Mesenteric fat pad (tissue), 1 donor: ENCODE measurements at regions not wholly inside any gene's neighbourhood (a gene's known extent, or its start where the extent isn't known, plus 50 kb on each side); places are given as distances from the start of the nearest gene placed in this dataset.

Source experiments
- DNase-seq: peaks from one replicate; pipeline ENCODE4 v3.0.0-alpha.2; 2020; ENCODE audit warnings: low spot score
- donor health status: DM: yes; HTN: yes; CAD: no.

GRCh38 chrY:11293392-11293791 is 1407.6 kb upstream of the USP9Y start:
- DNase-seq, result no peak

DNA sequence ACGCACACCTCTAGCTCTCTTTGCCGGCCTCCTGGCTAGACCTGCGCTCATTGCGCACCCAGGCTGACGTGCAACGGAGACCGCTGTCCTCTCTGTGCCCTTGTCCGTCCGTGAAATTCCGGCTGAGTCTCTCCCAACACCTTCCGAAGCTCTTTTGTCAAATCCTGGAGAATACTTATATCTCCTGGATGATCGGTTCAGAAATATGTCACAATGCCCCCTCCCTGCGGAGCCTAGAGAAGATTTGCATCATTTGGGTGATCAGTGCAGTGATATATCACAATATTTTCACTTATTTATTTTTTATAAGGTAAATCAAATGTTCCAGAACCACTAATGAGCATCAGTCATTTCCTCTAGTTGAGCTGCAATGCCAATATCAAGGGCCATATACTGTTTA is 1366.9 kb upstream of the USP9Y start:
- peak; percentile 67 for DNase-seq
